HepG2 (cell line): ENCODE measurements at regions not wholly inside any gene's neighbourhood (a gene's known extent, or its start where the extent isn't known, plus 50 kb on each side); places are given as distances from the start of the nearest gene placed in this dataset.

Source experiments
- ATAC-seq: fragments of 200-7000 bp; cut with Tn5 transposase; 3 replicates; pipeline ENCODE4 v1.9.1; 2020; ENCODE audit warnings: mild to moderate bottlenecking, moderate library complexity
- BruUV-seq: library from RNA; stranded (reverse); fragments of 400-500 nt; replicated peaks from 2 replicates; lab custom pipeline; 2021; lab: Mats Ljungman, UMichigan
- CTCF ChIA-PET: fragments of 300-600 bp; formaldehyde crosslinking; extraction: SDS; loops from one replicate; lab custom pipeline; 2021; ENCODE audit warnings: low total read pairs, inconsistent platforms, low intra/inter-chr PET ratio; lab: Yijun Ruan, JAX
- POLR2A ChIA-PET: fragments of 350-600 bp; sonication (Branson Sonifier 250); formaldehyde crosslinking; loops from one replicate; lab custom pipeline; 2020; ENCODE audit warnings: antibody characterized with exemption, inconsistent platforms; lab: Yijun Ruan, JAX
- DNase-seq: peaks from one replicate; pipeline ENCODE4 v3.0.0-alpha.2; 2015; ENCODE audit warnings: low spot score
- FAIRE-seq: peaks from 3 replicates; lab custom pipeline; 2011; peaks lifted over from hg19 to GRCh38; lab: Jason Lieb, UNC
- H2AFZ ChIP-seq: one replicate; pipeline ENCODE4 v1.6.1; 2011; ENCODE audit warnings: low read length, inconsistent platforms
- H3K27ac ChIP-seq: fragments of 300-600 bp; 3 replicates; pipeline ENCODE4 v1.8.0; 2011; ENCODE audit warnings: mixed run types, mild to moderate bottlenecking, mixed read lengths, low read length, inconsistent platforms; ENCODE audit not compliant: insufficient read depth; ENCODE audit errors: extremely low read length
- H3K27me3 ChIP-seq, 2 experiments: fragments of 200-600 bp in 1 of 2; 2 replicates in 1 of 2; 3 replicates in 1 of 2; pipeline versions ENCODE4 v1.6.0 to v1.8.0; 2011; ENCODE audit warnings: low read length in 2 of 2, mild to moderate bottlenecking in 2 of 2, moderate library complexity in 2 of 2, inconsistent platforms in 1 of 2; ENCODE audit not compliant: insufficient read depth in 2 of 2, control insufficient read depth in 1 of 2
- H3K36me3 ChIP-seq, 2 experiments: fragments of 200-600 bp in 1 of 2; replicated peaks in 1 of 2; 2 replicates in 1 of 2; 3 replicates in 1 of 2; pipeline versions ENCODE4 v1.5.1 to v1.8.0; 2011; ENCODE audit warnings: low read length in 2 of 2, inconsistent platforms in 1 of 2; ENCODE audit not compliant: insufficient read depth in 2 of 2, control insufficient read depth in 1 of 2
- H3K4me1 ChIP-seq: 2 replicates; pipeline ENCODE4 v1.5.1; 2012; ENCODE audit warnings: low read length, inconsistent platforms; ENCODE audit not compliant: insufficient read depth
- H3K4me2 ChIP-seq: 2 replicates; pipeline ENCODE4 v1.6.0; 2011; ENCODE audit warnings: low read depth, low read length, inconsistent platforms
- H3K4me3 ChIP-seq, 3 experiments: fragments of 200-600 bp in 1 of 3; sonication (generic), shearing (Covaris generic) in 1 of 3; replicated peaks in 1 of 3; 2 replicates each; pipeline ENCODE4 v1.5.1; 2011 to 2016; ENCODE audit warnings: low read length in 3 of 3, inconsistent platforms in 2 of 3, low read depth in 2 of 3, mild to moderate bottlenecking in 2 of 3, control low read depth in 1 of 3, mixed read lengths in 1 of 3; ENCODE audit not compliant: insufficient read depth in 1 of 3
- H3K79me2 ChIP-seq: one replicate; pipeline ENCODE4 v1.6.1; 2011; ENCODE audit warnings: low read length, inconsistent platforms; ENCODE audit not compliant: insufficient read depth
- H3K9ac ChIP-seq: 2 replicates; pipeline ENCODE4 v1.6.0; 2011; ENCODE audit warnings: mild to moderate bottlenecking, low read depth, low read length, inconsistent platforms; ENCODE audit not compliant: insufficient read depth
- H3K9me3 ChIP-seq: 2 replicates; pipeline ENCODE4 v1.5.1; 2012; ENCODE audit warnings: mild to moderate bottlenecking, low read length
- H4K20me1 ChIP-seq: 2 replicates; pipeline ENCODE4 v1.6.0; 2011; ENCODE audit warnings: inconsistent platforms, mild to moderate bottlenecking, low read length, moderate library complexity; ENCODE audit not compliant: insufficient read depth
- ATF1 ChIP-seq: IDR thresholded peaks from 2 replicates; pipeline ENCODE4 v1.6.1; 2016; ENCODE audit warnings: mild to moderate bottlenecking, control low read depth
- WGBS: methylation state at CpG from one replicate; pipeline ENCODE4 v1.1.6; 2017; ENCODE audit warnings: low lambda C conversion rate; 5-methylcytosine and 5-hydroxymethylcytosine counted together
- in situ Hi-C: cut with HindIII; loops from 2 replicates; pipeline ENCODE4 v1.10.0; 2017; ENCODE audit warnings: low pct_unique_long_range_greater_than_20kb; ENCODE audit not compliant: extremely low pct_ligation_motif_present
- intact Hi-C: fragments of 100-400 bp; cut with micrococcal nuclease; formaldehyde crosslinking; loops from one replicate; pipeline ENCODE4 v1.10.0; 2022; ENCODE audit not compliant: unreplicated experiment
- TF ChIP-seq, protein P1 (sequence below): sonication (generic); formaldehyde crosslinking; conservative IDR thresholded peaks from 2 replicates; pipeline ENCODE4 v1.8.0; 2022; ENCODE audit warnings: low read depth, missing genetic modification reagents
- TF ChIP-seq, protein P2 (sequence below): sonication (generic); formaldehyde crosslinking; IDR thresholded peaks from 2 replicates; pipeline ENCODE4 v1.4.0; 2020; ENCODE audit warnings: missing genetic modification reagents, borderline replicate concordance
- TF ChIP-seq, protein P3 (sequence below): sonication (generic); formaldehyde crosslinking; IDR thresholded peaks from 2 replicates; pipeline ENCODE4 v1.4.0; 2020; ENCODE audit warnings: missing genetic modification reagents, borderline replicate concordance

DNA sequence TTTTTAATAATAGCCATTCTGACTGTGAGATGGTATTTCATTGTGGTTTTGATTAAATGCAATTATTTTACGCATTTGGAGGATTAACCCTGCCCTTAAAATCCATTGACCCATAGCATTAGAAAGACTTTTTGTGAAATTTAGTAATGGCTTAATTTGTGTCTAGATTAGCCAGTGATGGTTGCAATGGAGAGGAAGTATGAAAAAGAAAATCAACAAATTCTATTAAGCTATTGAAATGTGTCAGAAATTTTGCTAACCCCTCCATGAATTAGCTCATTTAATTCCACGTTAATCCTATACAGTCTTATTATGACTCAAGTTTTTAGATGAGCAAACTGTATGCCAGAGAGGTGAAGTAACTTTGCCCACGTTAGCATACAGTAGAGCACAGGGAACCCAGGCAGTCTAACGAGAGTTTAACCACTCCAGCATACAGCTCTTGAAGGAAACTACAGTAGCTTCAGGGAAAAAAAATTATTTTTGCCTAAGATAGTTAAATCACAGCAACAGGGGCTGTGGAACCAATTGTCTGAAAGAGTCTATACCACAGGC, 158.2 kb upstream of the PPP2R2B start:
- in situ Hi-C loops (no loop called here), intact Hi-C loops (no loop called here)
- H3K9me3 ChIP-seq = no peaks in the 10 kb centered on the region
- ChIA-PET POLR2A (no interaction called here), CTCF (no interaction called here)
- WGBS = 2% methylated on average over 4 of the region's 4 CpGs
- DNase-seq = no peak
- H3K4me1 ChIP-seq = no peaks in the 10 kb centered on the region
- no peaks in the 10 kb centered on the region for H3K27me3 ChIP-seq
- no peaks in the 10 kb centered on the region for H4K20me1 ChIP-seq
- ATAC-seq = no peak
- H3K9ac ChIP-seq = no peak overlapping the region
- H3K79me2 ChIP-seq = no peaks in the 10 kb centered on the region
- TF ChIP-seq ATF1 (CRISPR knock-in tag) = no peak
- TF ChIP-seq, protein P1, sequence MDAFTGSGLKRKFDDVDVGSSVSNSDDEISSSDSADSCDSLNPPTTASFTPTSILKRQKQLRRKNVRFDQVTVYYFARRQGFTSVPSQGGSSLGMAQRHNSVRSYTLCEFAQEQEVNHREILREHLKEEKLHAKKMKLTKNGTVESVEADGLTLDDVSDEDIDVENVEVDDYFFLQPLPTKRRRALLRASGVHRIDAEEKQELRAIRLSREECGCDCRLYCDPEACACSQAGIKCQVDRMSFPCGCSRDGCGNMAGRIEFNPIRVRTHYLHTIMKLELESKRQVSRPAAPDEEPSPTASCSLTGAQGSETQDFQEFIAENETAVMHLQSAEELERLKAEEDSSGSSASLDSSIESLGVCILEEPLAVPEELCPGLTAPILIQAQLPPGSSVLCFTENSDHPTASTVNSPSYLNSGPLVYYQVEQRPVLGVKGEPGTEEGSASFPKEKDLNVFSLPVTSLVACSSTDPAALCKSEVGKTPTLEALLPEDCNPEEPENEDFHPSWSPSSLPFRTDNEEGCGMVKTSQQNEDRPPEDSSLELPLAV (CRISPR knock-in tag) = no peak
- BruUV-seq = no TSS peak
- no peak for FAIRE-seq
- no peak overlapping the region for H3K4me3 ChIP-seq
- no peak overlapping the region for H3K4me2 ChIP-seq
- no peak overlapping the region for H2AFZ ChIP-seq
- H3K36me3 ChIP-seq = no peaks in the 10 kb centered on the region
- H3K27ac ChIP-seq = no peak overlapping the region

DNA sequence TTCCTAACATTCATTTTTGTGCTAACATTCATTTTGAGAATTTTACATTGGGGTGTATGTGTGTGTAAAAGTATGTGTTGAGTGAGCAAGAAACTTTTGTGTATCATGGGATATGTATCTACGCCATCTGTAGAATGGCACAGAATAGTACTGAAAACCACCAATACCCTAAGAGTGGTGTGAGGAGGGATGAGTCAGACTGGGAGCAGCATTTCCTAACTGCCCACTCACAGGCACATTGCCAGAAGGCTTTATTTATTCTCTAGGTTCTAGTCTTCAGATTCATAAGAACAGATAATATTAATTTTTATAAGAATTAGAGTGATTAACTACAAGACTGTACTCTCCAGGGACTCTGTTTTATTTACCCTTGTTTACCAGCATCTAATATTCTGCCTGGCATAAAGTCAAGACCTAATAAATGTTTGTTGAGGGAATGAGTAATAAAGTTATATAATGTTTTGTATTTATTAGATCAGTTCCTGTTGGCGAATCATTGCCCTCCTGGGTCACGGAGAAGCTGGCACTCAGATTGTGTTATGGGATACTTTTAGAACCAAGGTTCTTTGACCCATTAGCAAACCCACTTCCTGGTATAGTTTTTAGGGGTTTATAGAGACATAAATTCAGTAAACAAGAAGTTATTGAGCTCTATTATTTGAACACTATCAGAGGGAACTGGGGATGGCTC, 159.1 kb upstream of the PPP2R2B start:
- POLR2A ChIA-PET = no interaction called here
- TF ChIP-seq, protein P2, sequence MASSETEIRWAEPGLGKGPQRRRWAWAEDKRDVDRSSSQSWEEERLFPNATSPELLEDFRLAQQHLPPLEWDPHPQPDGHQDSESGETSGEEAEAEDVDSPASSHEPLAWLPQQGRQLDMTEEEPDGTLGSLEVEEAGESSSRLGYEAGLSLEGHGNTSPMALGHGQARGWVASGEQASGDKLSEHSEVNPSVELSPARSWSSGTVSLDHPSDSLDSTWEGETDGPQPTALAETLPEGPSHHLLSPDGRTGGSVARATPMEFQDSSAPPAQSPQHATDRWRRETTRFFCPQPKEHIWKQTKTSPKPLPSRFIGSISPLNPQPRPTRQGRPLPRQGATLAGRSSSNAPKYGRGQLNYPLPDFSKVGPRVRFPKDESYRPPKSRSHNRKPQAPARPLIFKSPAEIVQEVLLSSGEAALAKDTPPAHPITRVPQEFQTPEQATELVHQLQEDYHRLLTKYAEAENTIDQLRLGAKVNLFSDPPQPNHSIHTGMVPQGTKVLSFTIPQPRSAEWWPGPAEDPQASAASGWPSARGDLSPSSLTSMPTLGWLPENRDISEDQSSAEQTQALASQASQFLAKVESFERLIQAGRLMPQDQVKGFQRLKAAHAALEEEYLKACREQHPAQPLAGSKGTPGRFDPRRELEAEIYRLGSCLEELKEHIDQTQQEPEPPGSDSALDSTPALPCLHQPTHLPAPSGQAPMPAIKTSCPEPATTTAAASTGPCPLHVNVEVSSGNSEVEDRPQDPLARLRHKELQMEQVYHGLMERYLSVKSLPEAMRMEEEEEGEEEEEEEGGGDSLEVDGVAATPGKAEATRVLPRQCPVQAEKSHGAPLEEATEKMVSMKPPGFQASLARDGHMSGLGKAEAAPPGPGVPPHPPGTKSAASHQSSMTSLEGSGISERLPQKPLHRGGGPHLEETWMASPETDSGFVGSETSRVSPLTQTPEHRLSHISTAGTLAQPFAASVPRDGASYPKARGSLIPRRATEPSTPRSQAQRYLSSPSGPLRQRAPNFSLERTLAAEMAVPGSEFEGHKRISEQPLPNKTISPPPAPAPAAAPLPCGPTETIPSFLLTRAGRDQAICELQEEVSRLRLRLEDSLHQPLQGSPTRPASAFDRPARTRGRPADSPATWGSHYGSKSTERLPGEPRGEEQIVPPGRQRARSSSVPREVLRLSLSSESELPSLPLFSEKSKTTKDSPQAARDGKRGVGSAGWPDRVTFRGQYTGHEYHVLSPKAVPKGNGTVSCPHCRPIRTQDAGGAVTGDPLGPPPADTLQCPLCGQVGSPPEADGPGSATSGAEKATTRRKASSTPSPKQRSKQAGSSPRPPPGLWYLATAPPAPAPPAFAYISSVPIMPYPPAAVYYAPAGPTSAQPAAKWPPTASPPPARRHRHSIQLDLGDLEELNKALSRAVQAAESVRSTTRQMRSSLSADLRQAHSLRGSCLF = no peak
- TF ChIP-seq, protein P3, sequence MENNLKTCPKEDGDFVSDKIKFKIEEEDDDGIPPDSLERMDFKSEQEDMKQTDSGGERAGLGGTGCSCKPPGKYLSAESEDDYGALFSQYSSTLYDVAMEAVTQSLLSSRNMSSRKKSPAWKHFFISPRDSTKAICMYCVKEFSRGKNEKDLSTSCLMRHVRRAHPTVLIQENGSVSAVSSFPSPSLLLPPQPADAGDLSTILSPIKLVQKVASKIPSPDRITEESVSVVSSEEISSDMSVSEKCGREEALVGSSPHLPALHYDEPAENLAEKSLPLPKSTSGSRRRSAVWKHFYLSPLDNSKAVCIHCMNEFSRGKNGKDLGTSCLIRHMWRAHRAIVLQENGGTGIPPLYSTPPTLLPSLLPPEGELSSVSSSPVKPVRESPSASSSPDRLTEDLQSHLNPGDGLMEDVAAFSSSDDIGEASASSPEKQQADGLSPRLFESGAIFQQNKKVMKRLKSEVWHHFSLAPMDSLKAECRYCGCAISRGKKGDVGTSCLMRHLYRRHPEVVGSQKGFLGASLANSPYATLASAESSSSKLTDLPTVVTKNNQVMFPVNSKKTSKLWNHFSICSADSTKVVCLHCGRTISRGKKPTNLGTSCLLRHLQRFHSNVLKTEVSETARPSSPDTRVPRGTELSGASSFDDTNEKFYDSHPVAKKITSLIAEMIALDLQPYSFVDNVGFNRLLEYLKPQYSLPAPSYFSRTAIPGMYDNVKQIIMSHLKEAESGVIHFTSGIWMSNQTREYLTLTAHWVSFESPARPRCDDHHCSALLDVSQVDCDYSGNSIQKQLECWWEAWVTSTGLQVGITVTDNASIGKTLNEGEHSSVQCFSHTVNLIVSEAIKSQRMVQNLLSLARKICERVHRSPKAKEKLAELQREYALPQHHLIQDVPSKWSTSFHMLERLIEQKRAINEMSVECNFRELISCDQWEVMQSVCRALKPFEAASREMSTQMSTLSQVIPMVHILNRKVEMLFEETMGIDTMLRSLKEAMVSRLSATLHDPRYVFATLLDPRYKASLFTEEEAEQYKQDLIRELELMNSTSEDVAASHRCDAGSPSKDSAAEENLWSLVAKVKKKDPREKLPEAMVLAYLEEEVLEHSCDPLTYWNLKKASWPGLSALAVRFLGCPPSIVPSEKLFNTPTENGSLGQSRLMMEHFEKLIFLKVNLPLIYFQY (CRISPR knock-in tag) = no peak

More for the DNA sequence above, 159.1 kb upstream of the PPP2R2B start:
- intact Hi-C loops (no loop called here), in situ Hi-C loops (no loop called here)
- CTCF ChIA-PET = no interaction called here
- Histone ChIP-seq H3K36me3 (no peaks in the 10 kb centered on the region), H4K20me1 (no peaks in the 10 kb centered on the region), H3K4me2 (no peak overlapping the region), H3K27me3 (no peaks in the 10 kb centered on the region), H3K79me2 (no peaks in the 10 kb centered on the region), H3K9ac (no peak overlapping the region), H3K4me3 (no peak overlapping the region), H3K9me3 (no peaks in the 10 kb centered on the region), H2AFZ (no peak overlapping the region), H3K27ac (no peak overlapping the region), H3K4me1 (no peaks in the 10 kb centered on the region)
- DNase-seq (no peak), FAIRE-seq (no peak), ATAC-seq (no peak)
- no TSS peak for BruUV-seq
- 13% methylated on average over 3 of the region's 3 CpGs for WGBS
